ENCODE measurements at regions not wholly inside any gene's neighbourhood (a gene's known extent, or its start where the extent isn't known, plus 50 kb on each side); places are given as distances from the start of the nearest gene placed in this dataset.

- no peak for DNase-seq (ENCODE audit: low spot score)
- H3K27me3 Mint-ChIP-seq (ENCODE audit: insufficient read depth), result no peaks in the 10 kb centered on the region
- H3K4me3 Mint-ChIP-seq, result no peak overlapping the region
- no peaks in the 10 kb centered on the region for H3K9me3 Mint-ChIP-seq
- no peaks in the 10 kb centered on the region for H3K4me1 Mint-ChIP-seq (ENCODE audit: low read depth)
- intact Hi-C loops (cut with micrococcal nuclease), result no loop called here
- H3K27ac Mint-ChIP-seq, result no peak overlapping the region
- no peaks in the 10 kb centered on the region for H3K36me3 Mint-ChIP-seq (ENCODE audit: low read depth)
Measured at GRCh38 chr3:148643389-148643840, 54.3 kb upstream of the AGTR1 start.

DNA sequence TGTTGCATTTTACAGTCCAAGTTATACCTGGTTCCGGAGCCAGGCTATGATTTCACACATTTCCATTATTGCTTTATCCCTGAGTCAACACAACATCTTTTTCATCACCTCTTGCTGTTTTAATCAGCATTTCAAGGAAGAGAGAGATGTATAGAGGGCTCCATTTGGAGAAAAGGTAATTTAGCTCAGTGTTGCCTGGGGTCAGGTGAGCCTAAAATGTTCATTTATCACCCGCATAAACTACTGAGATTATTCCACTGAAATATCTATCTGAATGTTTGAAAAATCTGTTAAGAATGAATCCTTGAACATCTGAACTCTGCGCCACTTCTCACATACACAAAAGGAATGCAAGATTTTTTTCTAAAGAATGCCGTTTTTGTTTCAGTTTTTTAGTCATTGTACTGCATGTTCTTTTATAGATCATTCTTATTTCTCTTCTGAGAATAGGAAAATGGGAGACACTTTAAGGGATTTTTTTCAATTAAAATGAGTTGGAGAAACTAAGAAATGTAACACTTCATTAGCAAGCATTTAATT is 51.5 kb upstream of the AGTR1 start:
- Mint-ChIP-seq H3K27me3 (ENCODE audit: insufficient read depth) (no peaks in the 10 kb centered on the region), H3K27ac (no peak overlapping the region)

More for the DNA sequence above, 51.5 kb upstream of the AGTR1 start:
- no peaks in the 10 kb centered on the region for H3K4me1 Mint-ChIP-seq (ENCODE audit: low read depth)
- H3K4me3 Mint-ChIP-seq, result no peak overlapping the region
- no peak for DNase-seq (ENCODE audit: low spot score)
- H3K9me3 Mint-ChIP-seq, result no peaks in the 10 kb centered on the region
- intact Hi-C loops (cut with micrococcal nuclease), result no loop called here
- no peaks in the 10 kb centered on the region for H3K36me3 Mint-ChIP-seq (ENCODE audit: low read depth)
